GM18498 (cell line): ENCODE measurements at regions not wholly inside any gene's neighbourhood (a gene's known extent, or its start where the extent isn't known, plus 50 kb on each side); places are given as distances from the start of the nearest gene placed in this dataset.

Source experiments
- ATAC-seq: cut with Tn5 transposase; IDR thresholded peaks from one replicate; pipeline ENCODE4 v1.9.1; 2021; ENCODE audit warnings: mild to moderate bottlenecking, moderate library complexity; ENCODE audit not compliant: unreplicated experiment

GRCh38 chr2:9106338-9107167 lies 100.1 kb upstream of the ASAP2 start:
- no peak for ATAC-seq

- no peak for ATAC-seq
Measured at GRCh38 chr2:9105601-9106337, 100.8 kb upstream of the ASAP2 start.

GRCh38 chr2:9103663-9104277 lies 100.3 kb upstream of the MBOAT2 start:
- no peak for ATAC-seq

GRCh38 chr2:9102861-9103662 lies 99.6 kb upstream of the MBOAT2 start:
- ATAC-seq = no peak

- ATAC-seq = no peak
Measured at GRCh38 chr2:9101763-9102425, 98.4 kb upstream of the MBOAT2 start.

- ATAC-seq = peak; percentile 38
Measured at GRCh38 chr2:9100080-9100876, 96.8 kb upstream of the MBOAT2 start.

- ATAC-seq = peak; percentile 53
Measured at GRCh38 chr2:9099341-9099751, 95.9 kb upstream of the MBOAT2 start.

GRCh38 chr2:9097892-9098291 lies 94.4 kb upstream of the MBOAT2 start:
- no peak for ATAC-seq

GRCh38 chr2:9097239-9097638 lies 93.8 kb upstream of the MBOAT2 start:
- no peak for ATAC-seq

GRCh38 chr2:9096761-9097160 lies 93.3 kb upstream of the MBOAT2 start:
- ATAC-seq = no peak

GRCh38 chr2:9095690-9096089 lies 92.2 kb upstream of the MBOAT2 start:
- no peak for ATAC-seq

GRCh38 chr2:9095226-9095625 lies 91.7 kb upstream of the MBOAT2 start:
- no peak for ATAC-seq

GRCh38 chr2:9094117-9094516 lies 90.6 kb upstream of the MBOAT2 start:
- ATAC-seq = no peak

GRCh38 chr2:9093324-9093723 lies 89.8 kb upstream of the MBOAT2 start:
- no peak for ATAC-seq

- ATAC-seq = peak; percentile 92
Measured at GRCh38 chr2:9092383-9093282, 89.1 kb upstream of the MBOAT2 start.

GRCh38 chr2:9091811-9092210 lies 88.3 kb upstream of the MBOAT2 start:
- ATAC-seq = no peak

GRCh38 chr2:9089831-9090230 lies 86.3 kb upstream of the MBOAT2 start:
- no peak for ATAC-seq

GRCh38 chr2:9087121-9087681 lies 83.7 kb upstream of the MBOAT2 start:
- no peak for ATAC-seq
